SK-N-SH treated with all-trans-retinoic acid at 6 μM for 48 hours (cell line): ENCODE measurements at regions not wholly inside any gene's neighbourhood (a gene's known extent, or its start where the extent isn't known, plus 50 kb on each side); places are given as distances from the start of the nearest gene placed in this dataset.

Experiments used
- ATAC-seq: fragments of 200-7000 bp; cut with Tn5 transposase; 3 replicates; pipeline ENCODE4 v1.9.1; 2020; ENCODE audit warnings: mild to moderate bottlenecking, moderate library complexity
- ARNTL ChIP-seq: fragments of 450-650 bp; formaldehyde crosslinking; IDR thresholded peaks from 2 replicates; pipeline ENCODE4 v1.5.0; 2020; ENCODE audit warnings: low read depth, mild to moderate bottlenecking, moderate library complexity, borderline replicate concordance
- CREB5 ChIP-seq: fragments of 250-450 bp; sonication (Bioruptor Pico); IDR thresholded peaks from 2 replicates; pipeline ENCODE4 v1.5.1; 2020; ENCODE audit warnings: low read depth, mild to moderate bottlenecking, moderate library complexity
- CSDC2 ChIP-seq: fragments of 250-450 bp; sonication (Bioruptor Pico); IDR thresholded peaks from 2 replicates; pipeline ENCODE4 v1.5.0; 2020; ENCODE audit warnings: mild to moderate bottlenecking, moderate library complexity
- CSRNP3 ChIP-seq: fragments of 250-450 bp; sonication (Bioruptor Pico); IDR thresholded peaks from 2 replicates; pipeline ENCODE4 v1.5.1; 2021; ENCODE audit warnings: mild to moderate bottlenecking, moderate library complexity
- ESRRG ChIP-seq: fragments of 250-450 bp; sonication (Bioruptor Pico); IDR thresholded peaks from 2 replicates; pipeline ENCODE4 v1.6.1; 2021; ENCODE audit warnings: mild to moderate bottlenecking
- GLIS3 ChIP-seq: fragments of 250-450 bp; sonication (Bioruptor Pico); IDR thresholded peaks from 2 replicates; pipeline ENCODE4 v1.5.0; 2020; ENCODE audit warnings: mild to moderate bottlenecking, moderate library complexity
- ISL1 ChIP-seq: fragments of 250-450 bp; sonication (Bioruptor Pico); IDR thresholded peaks from 2 replicates; pipeline ENCODE4 v2.1.2; 2022; ENCODE audit warnings: mild to moderate bottlenecking, moderate library complexity
- OSR1 ChIP-seq: fragments of 250-450 bp; sonication (Bioruptor Pico); IDR thresholded peaks from 2 replicates; pipeline ENCODE4 v1.8.0; 2022; ENCODE audit warnings: moderate library complexity, mild to moderate bottlenecking, inconsistent platforms
- PATZ1 ChIP-seq: fragments of 250-450 bp; sonication (Bioruptor Pico); IDR thresholded peaks from 2 replicates; pipeline ENCODE4 v1.8.0; 2020; ENCODE audit warnings: mild to moderate bottlenecking, moderate library complexity, borderline replicate concordance
- PPARA ChIP-seq: fragments of 250-450 bp; sonication (Bioruptor Pico); IDR thresholded peaks from 2 replicates; pipeline ENCODE4 v1.5.0; 2020; ENCODE audit warnings: mild to moderate bottlenecking, borderline replicate concordance
- RARB ChIP-seq: fragments of 250-450 bp; sonication (Bioruptor Pico); IDR thresholded peaks from 2 replicates; pipeline ENCODE4 v1.8.0; 2021; ENCODE audit warnings: mild to moderate bottlenecking, moderate library complexity
- SNAI2 ChIP-seq: fragments of 250-450 bp; sonication (Bioruptor Pico); IDR thresholded peaks from 2 replicates; pipeline ENCODE4 v1.5.0; 2020; ENCODE audit warnings: mild to moderate bottlenecking, moderate library complexity
- TOX ChIP-seq: fragments of 250-450 bp; sonication (Bioruptor Pico); IDR thresholded peaks from 2 replicates; pipeline ENCODE4 v1.8.0; 2021; ENCODE audit warnings: mild to moderate bottlenecking, moderate library complexity, borderline replicate concordance
- TSHZ2 ChIP-seq: fragments of 250-450 bp; sonication (Bioruptor Pico); IDR thresholded peaks from 2 replicates; pipeline ENCODE4 v1.5.0; 2020; ENCODE audit warnings: mild to moderate bottlenecking, moderate library complexity
- ZC3H10 ChIP-seq: fragments of 250-450 bp; sonication (Bioruptor Pico); IDR thresholded peaks from 2 replicates; pipeline ENCODE4 v1.5.1; 2021; ENCODE audit warnings: mild to moderate bottlenecking, moderate library complexity
- ZFP3 ChIP-seq: fragments of 250-450 bp; sonication (Bioruptor Pico); IDR thresholded peaks from 2 replicates; pipeline ENCODE4 v1.5.0; 2020; ENCODE audit warnings: mild to moderate bottlenecking, moderate library complexity
- ZFP30 ChIP-seq: fragments of 450-650 bp; formaldehyde crosslinking; IDR thresholded peaks from 2 replicates; pipeline ENCODE4 v1.5.0; 2022; ENCODE audit warnings: mild to moderate bottlenecking, moderate library complexity
- ZNF565 ChIP-seq: fragments of 450-650 bp; formaldehyde crosslinking; conservative IDR thresholded peaks from 2 replicates; pipeline ENCODE4 v1.5.0; 2020; ENCODE audit warnings: low read depth, mild to moderate bottlenecking, moderate library complexity
- ZNF70 ChIP-seq: fragments of 450-650 bp; formaldehyde crosslinking; IDR thresholded peaks from 2 replicates; pipeline ENCODE4 v1.5.0; 2020; ENCODE audit warnings: mild to moderate bottlenecking, moderate library complexity
- ZNF8 ChIP-seq: fragments of 450-650 bp; formaldehyde crosslinking; IDR thresholded peaks from 2 replicates; pipeline ENCODE4 v1.5.0; 2020; ENCODE audit warnings: mild to moderate bottlenecking, moderate library complexity

GRCh38 chr19:27891411-27891810, 1321.5 kb downstream of the UQCRFS1 start (continued):
- TF ChIP-seq CSRNP3 (CRISPR knock-in tag), result no peak
- TF ChIP-seq GLIS3 (CRISPR knock-in tag), result no peak
- TF ChIP-seq, all 23 proteins: peak for 0

GRCh38 chr19:27890696-27891095, 1322.3 kb downstream of the UQCRFS1 start:
- ATAC-seq, result no peak
- TF ChIP-seq GLIS3 (CRISPR knock-in tag), result no peak
- TF ChIP-seq TOX (CRISPR knock-in tag), result no peak
- no peak for TF ChIP-seq CREB5
- TF ChIP-seq PPARA (CRISPR knock-in tag), result no peak
- no peak for TF ChIP-seq PATZ1
- no peak for TF ChIP-seq ZFP30
- no peak for TF ChIP-seq ZNF70 (CRISPR knock-in tag)
- no peak for TF ChIP-seq ZC3H10 (CRISPR knock-in tag)
- no peak for TF ChIP-seq ARNTL
- TF ChIP-seq CSRNP3 (CRISPR knock-in tag), result no peak
- TF ChIP-seq ZNF565, result no peak
- TF ChIP-seq ZFP3 (CRISPR knock-in tag), result no peak
- no peak for TF ChIP-seq SNAI2
- no peak for TF ChIP-seq OSR1 (CRISPR knock-in tag)
- no peak for TF ChIP-seq TSHZ2 (CRISPR knock-in tag)
- TF ChIP-seq ZNF8 (CRISPR knock-in tag), result no peak
- TF ChIP-seq RARB, result no peak
- TF ChIP-seq CSDC2 (CRISPR knock-in tag), result no peak
- no peak for TF ChIP-seq ESRRG (CRISPR knock-in tag)

GRCh38 chr19:27890206-27890605, 1322.7 kb downstream of the UQCRFS1 start:
- no peak for ATAC-seq
- TF ChIP-seq RARB (no peak), GLIS3 (CRISPR knock-in tag) (no peak), PPARA (CRISPR knock-in tag) (no peak), ZNF8 (CRISPR knock-in tag) (no peak), ISL1 (CRISPR knock-in tag) (no peak), PATZ1 (no peak)
